HG03103 (cell line): ENCODE measurements at regions not wholly inside any gene's neighbourhood (a gene's known extent, or its start where the extent isn't known, plus 50 kb on each side); places are given as distances from the start of the nearest gene placed in this dataset.

Source experiments
- ATAC-seq: cut with Tn5 transposase; IDR thresholded peaks from one replicate; pipeline ENCODE4 v1.9.1; 2021; ENCODE audit warnings: low read depth; ENCODE audit not compliant: unreplicated experiment

GRCh38 chr2:129861666-129862288 lies 117.7 kb upstream of the RAB6C start:
- ATAC-seq: no peak

GRCh38 chr2:129862668-129863067 lies 116.8 kb upstream of the RAB6C start:
- ATAC-seq: no peak

- no peak for ATAC-seq
Observed at GRCh38 chr2:129863350-129863749, 116.1 kb upstream of the RAB6C start.

- ATAC-seq: no peak
Observed at GRCh38 chr2:129864719-129865118, 114.7 kb upstream of the RAB6C start.

GRCh38 chr2:129865976-129866375 lies 113.5 kb upstream of the RAB6C start:
- ATAC-seq: no peak

GRCh38 chr2:129866391-129866790 lies 113.1 kb upstream of the RAB6C start:
- no peak for ATAC-seq

- ATAC-seq: no peak
Observed at GRCh38 chr2:129868151-129868550, 111.3 kb upstream of the RAB6C start.

- ATAC-seq: no peak
Observed at GRCh38 chr2:129870685-129871241, 108.7 kb upstream of the RAB6C start.

- no peak for ATAC-seq
Observed at GRCh38 chr2:129872446-129872845, 107.0 kb upstream of the RAB6C start.

GRCh38 chr2:129876541-129876940 lies 102.9 kb upstream of the RAB6C start:
- no peak for ATAC-seq

GRCh38 chr2:129877289-129877741 lies 102.2 kb upstream of the RAB6C start:
- peak; percentile 85 for ATAC-seq

GRCh38 chr2:129877795-129878775 lies 101.4 kb upstream of the RAB6C start:
- ATAC-seq: peak; percentile 21

GRCh38 chr2:129879614-129880180 lies 99.8 kb upstream of the RAB6C start:
- no peak for ATAC-seq

GRCh38 chr2:129880309-129880708 lies 99.2 kb upstream of the RAB6C start:
- ATAC-seq: no peak

GRCh38 chr2:129880971-129881370 lies 98.5 kb upstream of the RAB6C start:
- ATAC-seq: no peak

- ATAC-seq: no peak
Observed at GRCh38 chr2:129881786-129882396, 97.6 kb upstream of the RAB6C start.

- ATAC-seq: no peak
Observed at GRCh38 chr2:129882476-129882875, 97.0 kb upstream of the RAB6C start.

- ATAC-seq: no peak
Observed at GRCh38 chr2:129883121-129883520, 96.3 kb upstream of the RAB6C start.

GRCh38 chr2:129884221-129884786 lies 95.2 kb upstream of the RAB6C start:
- ATAC-seq: no peak

GRCh38 chr2:129885735-129886134 lies 93.7 kb upstream of the RAB6C start:
- ATAC-seq: no peak
